ENCODE measurements at regions not wholly inside any gene's neighbourhood (a gene's known extent, or its start where the extent isn't known, plus 50 kb on each side); places are given as distances from the start of the nearest gene placed in this dataset.

GRCh38 chr13:90453342-90453741 is 894.1 kb upstream of the MIR17HG start:
- TF ChIP-seq POLR2A (IDR thresholded peaks at IDR 0.05; ENCODE audit: low read length) = no peak
- no peak for TF ChIP-seq GATA1 (IDR thresholded peaks at IDR 0.05; ENCODE audit: low read depth, low read length)

Data from erythroblast (primary cell).